Mammary epithelial cell (primary cell): ENCODE measurements at regions not wholly inside any gene's neighbourhood (a gene's known extent, or its start where the extent isn't known, plus 50 kb on each side); places are given as distances from the start of the nearest gene placed in this dataset.

ENCODE experiments used
- EZH2 ChIP-seq: IDR thresholded peaks from 2 replicates; pipeline ENCODE4 v1.6.1; 2012; ENCODE audit warnings: low read length, inconsistent platforms, borderline replicate concordance
- TF ChIP-seq, protein P1 (sequence below), 2 donors: IDR thresholded peaks in 1 of 2; conservative IDR thresholded peaks in 1 of 2; 2 replicates each; pipeline ENCODE4 v1.5.1; 2011 to 2012; ENCODE audit warnings: inconsistent platforms in 2 of 2, low read length in 2 of 2, mild to moderate bottlenecking in 2 of 2, control low read depth in 1 of 2, low read depth in 1 of 2; ENCODE audit not compliant: insufficient read depth in 1 of 2; ENCODE audit errors: extremely low read depth in 1 of 2

DNA sequence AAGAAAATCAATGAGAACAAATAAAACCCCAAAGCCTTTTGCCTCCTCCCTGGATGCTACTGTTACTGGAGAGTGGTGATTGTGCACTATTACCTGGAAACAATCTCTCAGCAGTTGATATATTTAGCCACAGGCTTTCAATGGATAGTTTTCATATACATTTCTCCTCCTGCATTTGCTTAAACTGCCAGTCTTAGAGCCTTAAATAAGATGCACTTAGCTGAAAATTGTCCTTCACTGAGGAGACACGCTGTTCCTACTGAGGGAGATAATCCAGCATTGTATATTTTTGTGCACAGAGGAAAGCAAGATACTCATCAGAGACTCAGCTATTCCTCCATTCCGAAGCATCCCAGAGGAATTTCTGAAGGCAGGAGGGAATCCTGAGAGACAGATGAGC is 520.2 kb upstream of the C16orf82 start:
- TF ChIP-seq, protein P1, sequence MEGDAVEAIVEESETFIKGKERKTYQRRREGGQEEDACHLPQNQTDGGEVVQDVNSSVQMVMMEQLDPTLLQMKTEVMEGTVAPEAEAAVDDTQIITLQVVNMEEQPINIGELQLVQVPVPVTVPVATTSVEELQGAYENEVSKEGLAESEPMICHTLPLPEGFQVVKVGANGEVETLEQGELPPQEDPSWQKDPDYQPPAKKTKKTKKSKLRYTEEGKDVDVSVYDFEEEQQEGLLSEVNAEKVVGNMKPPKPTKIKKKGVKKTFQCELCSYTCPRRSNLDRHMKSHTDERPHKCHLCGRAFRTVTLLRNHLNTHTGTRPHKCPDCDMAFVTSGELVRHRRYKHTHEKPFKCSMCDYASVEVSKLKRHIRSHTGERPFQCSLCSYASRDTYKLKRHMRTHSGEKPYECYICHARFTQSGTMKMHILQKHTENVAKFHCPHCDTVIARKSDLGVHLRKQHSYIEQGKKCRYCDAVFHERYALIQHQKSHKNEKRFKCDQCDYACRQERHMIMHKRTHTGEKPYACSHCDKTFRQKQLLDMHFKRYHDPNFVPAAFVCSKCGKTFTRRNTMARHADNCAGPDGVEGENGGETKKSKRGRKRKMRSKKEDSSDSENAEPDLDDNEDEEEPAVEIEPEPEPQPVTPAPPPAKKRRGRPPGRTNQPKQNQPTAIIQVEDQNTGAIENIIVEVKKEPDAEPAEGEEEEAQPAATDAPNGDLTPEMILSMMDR (conservative IDR thresholded peaks at IDR 0.05 in 1 of 2, IDR thresholded peaks at IDR 0.05 in 1 of 2; ENCODE audit: extremely low read depth in 1 of 2, insufficient read depth in 1 of 2, low read depth in 1 of 2, low read length in 2 of 2), result no peak
- no peak for TF ChIP-seq EZH2
